ENCODE measurements at regions not wholly inside any gene's neighbourhood (a gene's known extent, or its start where the extent isn't known, plus 50 kb on each side); places are given as distances from the start of the nearest gene placed in this dataset.

- TF ChIP-seq CTCF (IDR thresholded peaks at IDR 0.05) (no peak), POLR2A (IDR thresholded peaks at IDR 0.05) (no peak), POLR2AphosphoS5 (IDR thresholded peaks at IDR 0.05; ENCODE audit: insufficient read depth in 1 of 2, low read depth in 1 of 2) (no peak)
These were observed 319.4 kb upstream of the SALL1 start for GRCh38 chr16:51470492-51470891.

All from vagina (tissue), 2 donors.